GM12873 (cell line): ENCODE measurements at regions not wholly inside any gene's neighbourhood (a gene's known extent, or its start where the extent isn't known, plus 50 kb on each side); places are given as distances from the start of the nearest gene placed in this dataset.

Experiments used
- CTCF ChIP-seq: IDR thresholded peaks from 2 replicates; pipeline ENCODE4 v1.5.1; 2012; ENCODE audit warnings: low read depth, mild to moderate bottlenecking, moderate library complexity, low read length, control low read depth; ENCODE audit not compliant: insufficient read depth; ENCODE audit errors: missing control alignments

- no peak for TF ChIP-seq CTCF
Observed at GRCh38 chr15:98326804-98327203, 321.5 kb upstream of the IGF1R start.

- no peak for TF ChIP-seq CTCF
Observed at GRCh38 chr15:98330258-98330657, 318.1 kb upstream of the IGF1R start.

- TF ChIP-seq CTCF, result no peak
Observed at GRCh38 chr15:98330692-98331435, 317.5 kb upstream of the IGF1R start.

GRCh38 chr15:98331676-98332075, 316.7 kb upstream of the IGF1R start:
- TF ChIP-seq CTCF, result no peak

GRCh38 chr15:98333251-98333650, 315.1 kb upstream of the IGF1R start:
- no peak for TF ChIP-seq CTCF

- TF ChIP-seq CTCF, result no peak
Observed at GRCh38 chr15:98342911-98343310, 305.4 kb upstream of the IGF1R start.

GRCh38 chr15:98344591-98344990, 303.7 kb upstream of the IGF1R start:
- TF ChIP-seq CTCF, result no peak
